ENCODE measurements at regions not wholly inside any gene's neighbourhood (a gene's known extent, or its start where the extent isn't known, plus 50 kb on each side); places are given as distances from the start of the nearest gene placed in this dataset.

DNA sequence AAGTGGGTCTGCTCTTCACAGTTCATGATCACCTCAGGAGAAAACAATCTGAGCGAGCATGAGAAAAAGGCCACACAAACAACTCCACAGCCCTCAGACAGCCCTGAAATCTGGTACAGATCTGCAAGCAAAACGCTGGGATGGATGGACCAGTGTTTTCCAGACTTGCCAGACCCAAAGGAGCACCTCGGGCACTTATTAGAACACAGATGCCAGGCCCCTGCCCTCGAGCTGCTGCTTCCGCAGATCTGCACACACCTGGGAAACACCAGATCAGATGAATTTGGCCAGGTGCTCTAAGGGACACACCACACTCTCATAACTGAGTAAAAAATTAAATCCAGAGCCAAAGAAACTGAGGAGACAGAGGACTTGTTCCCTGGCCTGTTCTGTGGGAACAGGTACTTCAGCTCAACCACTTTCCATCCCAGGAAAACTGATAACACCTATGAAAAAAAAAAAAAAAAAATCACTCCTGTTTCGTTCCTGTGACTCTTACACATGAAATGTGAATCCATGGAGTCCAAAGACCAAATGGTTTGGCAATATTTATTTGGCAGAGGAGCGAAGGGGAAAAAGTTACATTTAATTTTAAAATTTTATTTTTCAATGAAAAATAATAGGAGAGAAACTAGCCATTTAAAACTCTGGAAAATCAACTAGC lies 202.9 kb upstream of the ESRRG start:
- WGBS, result 64% methylated on average over 7 of the region's 7 CpGs
- Histone ChIP-seq H3K27me3 (ENCODE audit: control insufficient read depth in 4 of 4, insufficient read depth in 4 of 4, low read length in 3 of 4) (peaks cover 0 to 2% (median 0%) of the 10 kb centered on the region in 4 donors), H3K4me1 (ENCODE audit: control insufficient read depth in 4 of 4, insufficient read depth in 4 of 4, low read length in 3 of 4) (no peaks in the 10 kb centered on the region), H3K9ac (ENCODE audit: low read depth in 1 of 2, low read length in 2 of 2) (no peak overlapping the region), H3K27ac (ENCODE audit: low read depth in 1 of 2, low read length in 2 of 2) (no peak overlapping the region), H3K9me3 (ENCODE audit: control insufficient read depth in 4 of 4, low read length in 3 of 4) (no peaks in the 10 kb centered on the region), H3K36me3 (ENCODE audit: control insufficient read depth in 4 of 4, insufficient read depth in 3 of 4, low read depth in 1 of 4, low read length in 3 of 4) (no peaks in the 10 kb centered on the region), H3K4me3 (ENCODE audit: low read depth in 1 of 3, low read length in 3 of 3) (no peak overlapping the region)
- DNase-seq (ENCODE audit: low spot score), result no peak
- TF ChIP-seq HNF4A (conservative IDR thresholded peaks at IDR 0.05) (peak in 1 of 2 donors; percentile 3), RXRA (IDR thresholded peaks at IDR 0.05) (no peak), GABPA (IDR thresholded peaks at IDR 0.05 in 1 of 2, conservative IDR thresholded peaks at IDR 0.05 in 1 of 2) (no peak), HNF4G (IDR thresholded peaks at IDR 0.05) (no peak), JUND (IDR thresholded peaks at IDR 0.05) (no peak)
- TF ChIP-seq, protein P1, sequence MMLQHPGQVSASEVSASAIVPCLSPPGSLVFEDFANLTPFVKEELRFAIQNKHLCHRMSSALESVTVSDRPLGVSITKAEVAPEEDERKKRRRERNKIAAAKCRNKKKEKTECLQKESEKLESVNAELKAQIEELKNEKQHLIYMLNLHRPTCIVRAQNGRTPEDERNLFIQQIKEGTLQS (IDR thresholded peaks at IDR 0.05), result no peak
- TF ChIP-seq, protein P2, sequence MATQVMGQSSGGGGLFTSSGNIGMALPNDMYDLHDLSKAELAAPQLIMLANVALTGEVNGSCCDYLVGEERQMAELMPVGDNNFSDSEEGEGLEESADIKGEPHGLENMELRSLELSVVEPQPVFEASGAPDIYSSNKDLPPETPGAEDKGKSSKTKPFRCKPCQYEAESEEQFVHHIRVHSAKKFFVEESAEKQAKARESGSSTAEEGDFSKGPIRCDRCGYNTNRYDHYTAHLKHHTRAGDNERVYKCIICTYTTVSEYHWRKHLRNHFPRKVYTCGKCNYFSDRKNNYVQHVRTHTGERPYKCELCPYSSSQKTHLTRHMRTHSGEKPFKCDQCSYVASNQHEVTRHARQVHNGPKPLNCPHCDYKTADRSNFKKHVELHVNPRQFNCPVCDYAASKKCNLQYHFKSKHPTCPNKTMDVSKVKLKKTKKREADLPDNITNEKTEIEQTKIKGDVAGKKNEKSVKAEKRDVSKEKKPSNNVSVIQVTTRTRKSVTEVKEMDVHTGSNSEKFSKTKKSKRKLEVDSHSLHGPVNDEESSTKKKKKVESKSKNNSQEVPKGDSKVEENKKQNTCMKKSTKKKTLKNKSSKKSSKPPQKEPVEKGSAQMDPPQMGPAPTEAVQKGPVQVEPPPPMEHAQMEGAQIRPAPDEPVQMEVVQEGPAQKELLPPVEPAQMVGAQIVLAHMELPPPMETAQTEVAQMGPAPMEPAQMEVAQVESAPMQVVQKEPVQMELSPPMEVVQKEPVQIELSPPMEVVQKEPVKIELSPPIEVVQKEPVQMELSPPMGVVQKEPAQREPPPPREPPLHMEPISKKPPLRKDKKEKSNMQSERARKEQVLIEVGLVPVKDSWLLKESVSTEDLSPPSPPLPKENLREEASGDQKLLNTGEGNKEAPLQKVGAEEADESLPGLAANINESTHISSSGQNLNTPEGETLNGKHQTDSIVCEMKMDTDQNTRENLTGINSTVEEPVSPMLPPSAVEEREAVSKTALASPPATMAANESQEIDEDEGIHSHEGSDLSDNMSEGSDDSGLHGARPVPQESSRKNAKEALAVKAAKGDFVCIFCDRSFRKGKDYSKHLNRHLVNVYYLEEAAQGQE (IDR thresholded peaks at IDR 0.05), result no peak
- TF ChIP-seq, protein P3, sequence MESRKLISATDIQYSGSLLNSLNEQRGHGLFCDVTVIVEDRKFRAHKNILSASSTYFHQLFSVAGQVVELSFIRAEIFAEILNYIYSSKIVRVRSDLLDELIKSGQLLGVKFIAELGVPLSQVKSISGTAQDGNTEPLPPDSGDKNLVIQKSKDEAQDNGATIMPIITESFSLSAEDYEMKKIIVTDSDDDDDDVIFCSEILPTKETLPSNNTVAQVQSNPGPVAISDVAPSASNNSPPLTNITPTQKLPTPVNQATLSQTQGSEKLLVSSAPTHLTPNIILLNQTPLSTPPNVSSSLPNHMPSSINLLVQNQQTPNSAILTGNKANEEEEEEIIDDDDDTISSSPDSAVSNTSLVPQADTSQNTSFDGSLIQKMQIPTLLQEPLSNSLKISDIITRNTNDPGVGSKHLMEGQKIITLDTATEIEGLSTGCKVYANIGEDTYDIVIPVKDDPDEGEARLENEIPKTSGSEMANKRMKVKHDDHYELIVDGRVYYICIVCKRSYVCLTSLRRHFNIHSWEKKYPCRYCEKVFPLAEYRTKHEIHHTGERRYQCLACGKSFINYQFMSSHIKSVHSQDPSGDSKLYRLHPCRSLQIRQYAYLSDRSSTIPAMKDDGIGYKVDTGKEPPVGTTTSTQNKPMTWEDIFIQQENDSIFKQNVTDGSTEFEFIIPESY (IDR thresholded peaks at IDR 0.05), result no peak

DNA sequence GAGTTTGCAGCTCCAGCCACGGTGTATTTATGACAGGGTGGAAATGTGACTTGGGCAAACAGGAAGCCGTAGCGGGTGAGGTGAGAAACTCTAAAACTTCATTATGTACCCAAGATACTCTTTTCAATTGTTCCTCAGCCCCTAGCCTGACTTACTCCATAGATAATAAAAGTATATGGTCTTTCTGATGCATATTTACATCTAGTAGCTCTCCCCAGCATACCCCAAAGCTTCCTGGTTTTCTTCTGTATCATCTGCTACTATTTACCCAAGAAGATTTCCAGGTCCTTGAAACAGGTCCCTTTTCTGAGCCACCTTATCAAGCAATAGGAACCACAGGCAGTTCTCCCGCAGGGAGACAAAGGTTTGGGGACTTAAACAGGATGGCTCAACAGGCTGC lies 201.5 kb upstream of the ESRRG start:
- H3K4me3 ChIP-seq (ENCODE audit: low read depth in 1 of 3, low read length in 3 of 3), result no peak overlapping the region
- no peaks in the 10 kb centered on the region for H3K9me3 ChIP-seq (ENCODE audit: control insufficient read depth in 4 of 4, low read length in 3 of 4)
- H3K27ac ChIP-seq (ENCODE audit: low read depth in 1 of 2, low read length in 2 of 2), result no peak overlapping the region
- 47% methylated on average over 4 of the region's 4 CpGs for WGBS
- H3K27me3 ChIP-seq (ENCODE audit: control insufficient read depth in 4 of 4, insufficient read depth in 4 of 4, low read length in 3 of 4), result peaks cover 0 to 2% (median 0%) of the 10 kb centered on the region in 4 donors
- TF ChIP-seq SP1 (IDR thresholded peaks at IDR 0.05), result no peak
- TF ChIP-seq YY1 (IDR thresholded peaks at IDR 0.05), result no peak
- TF ChIP-seq EGR1 (IDR thresholded peaks at IDR 0.05; ENCODE audit: low read depth in 2 of 2), result no peak
- TF ChIP-seq FOXA2 (IDR thresholded peaks at IDR 0.05), result no peak
- TF ChIP-seq, protein P1 (IDR thresholded peaks at IDR 0.05), result no peak
- no peak for TF ChIP-seq TAF1 (conservative IDR thresholded peaks at IDR 0.05)
- TF ChIP-seq, protein P4, sequence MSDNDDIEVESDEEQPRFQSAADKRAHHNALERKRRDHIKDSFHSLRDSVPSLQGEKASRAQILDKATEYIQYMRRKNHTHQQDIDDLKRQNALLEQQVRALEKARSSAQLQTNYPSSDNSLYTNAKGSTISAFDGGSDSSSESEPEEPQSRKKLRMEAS (IDR thresholded peaks at IDR 0.05), result no peak
- no peak for TF ChIP-seq HNF4A (conservative IDR thresholded peaks at IDR 0.05)
- no peak for TF ChIP-seq RAD21 (IDR thresholded peaks at IDR 0.05)
- TF ChIP-seq GABPA (IDR thresholded peaks at IDR 0.05 in 1 of 2, conservative IDR thresholded peaks at IDR 0.05 in 1 of 2), result no peak
- no peak for TF ChIP-seq NR2F2 (IDR thresholded peaks at IDR 0.05)
- TF ChIP-seq RXRA (IDR thresholded peaks at IDR 0.05), result no peak
- TF ChIP-seq, protein P5, sequence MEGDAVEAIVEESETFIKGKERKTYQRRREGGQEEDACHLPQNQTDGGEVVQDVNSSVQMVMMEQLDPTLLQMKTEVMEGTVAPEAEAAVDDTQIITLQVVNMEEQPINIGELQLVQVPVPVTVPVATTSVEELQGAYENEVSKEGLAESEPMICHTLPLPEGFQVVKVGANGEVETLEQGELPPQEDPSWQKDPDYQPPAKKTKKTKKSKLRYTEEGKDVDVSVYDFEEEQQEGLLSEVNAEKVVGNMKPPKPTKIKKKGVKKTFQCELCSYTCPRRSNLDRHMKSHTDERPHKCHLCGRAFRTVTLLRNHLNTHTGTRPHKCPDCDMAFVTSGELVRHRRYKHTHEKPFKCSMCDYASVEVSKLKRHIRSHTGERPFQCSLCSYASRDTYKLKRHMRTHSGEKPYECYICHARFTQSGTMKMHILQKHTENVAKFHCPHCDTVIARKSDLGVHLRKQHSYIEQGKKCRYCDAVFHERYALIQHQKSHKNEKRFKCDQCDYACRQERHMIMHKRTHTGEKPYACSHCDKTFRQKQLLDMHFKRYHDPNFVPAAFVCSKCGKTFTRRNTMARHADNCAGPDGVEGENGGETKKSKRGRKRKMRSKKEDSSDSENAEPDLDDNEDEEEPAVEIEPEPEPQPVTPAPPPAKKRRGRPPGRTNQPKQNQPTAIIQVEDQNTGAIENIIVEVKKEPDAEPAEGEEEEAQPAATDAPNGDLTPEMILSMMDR (IDR thresholded peaks at IDR 0.05; ENCODE audit: low read depth, low read length, missing input control), result no peak
- TF ChIP-seq HNF4G (IDR thresholded peaks at IDR 0.05), result no peak
- H3K4me1 ChIP-seq (ENCODE audit: control insufficient read depth in 4 of 4, insufficient read depth in 4 of 4, low read length in 3 of 4), result no peaks in the 10 kb centered on the region
- no peak overlapping the region for H3K9ac ChIP-seq (ENCODE audit: low read depth in 1 of 2, low read length in 2 of 2)
- DNase-seq (ENCODE audit: low spot score), result no peak
- no peaks in the 10 kb centered on the region for H3K36me3 ChIP-seq (ENCODE audit: control insufficient read depth in 4 of 4, insufficient read depth in 3 of 4, low read depth in 1 of 4, low read length in 3 of 4)
